Mesendoderm (in vitro differentiated cells): ENCODE measurements at regions not wholly inside any gene's neighbourhood (a gene's known extent, or its start where the extent isn't known, plus 50 kb on each side); places are given as distances from the start of the nearest gene placed in this dataset.

Experiments
- DNase-seq: peaks from one replicate; pipeline ENCODE4 v3.0.0; 2013
- H2AK5ac ChIP-seq: 2 replicates; pipeline ENCODE4 v1.6.1; 2013; ENCODE audit warnings: low read length, inconsistent platforms
- H2BK120ac ChIP-seq: 2 replicates; pipeline ENCODE4 v1.6.1; 2013; ENCODE audit warnings: low read depth, mild to moderate bottlenecking, low read length, moderate library complexity, mixed read lengths
- H2BK15ac ChIP-seq: replicated peaks from 2 replicates; pipeline ENCODE4 v1.6.1; 2013; ENCODE audit warnings: low read depth, mild to moderate bottlenecking, moderate library complexity
- H2BK5ac ChIP-seq: 2 replicates; pipeline ENCODE4 v1.6.1; 2013; ENCODE audit warnings: low read length, inconsistent platforms
- H3K18ac ChIP-seq: 2 replicates; pipeline ENCODE4 v1.6.1; 2013; ENCODE audit warnings: mild to moderate bottlenecking, low read length, mixed read lengths
- H3K23ac ChIP-seq: one replicate; pipeline ENCODE4 v1.6.1; 2013; ENCODE audit warnings: low read length
- H3K27ac ChIP-seq: 2 replicates; pipeline ENCODE4 v1.5.1; 2013; ENCODE audit warnings: low read depth, mild to moderate bottlenecking, inconsistent platforms, low read length, moderate library complexity
- H3K27me3 ChIP-seq: 2 replicates; pipeline ENCODE4 v1.6.1; 2013; ENCODE audit warnings: low read length, control low read depth, mild to moderate bottlenecking, inconsistent platforms; ENCODE audit not compliant: insufficient read depth, poor library complexity
- H3K36me3 ChIP-seq: 2 replicates; pipeline ENCODE4 v1.6.1; 2013; ENCODE audit warnings: low read length, inconsistent platforms; ENCODE audit not compliant: control insufficient read depth, insufficient read depth
- H3K4ac ChIP-seq: one replicate; pipeline ENCODE4 v1.6.1; 2013; ENCODE audit warnings: low read depth, mild to moderate bottlenecking, low read length, moderate library complexity
- H3K4me1 ChIP-seq: 2 replicates; pipeline ENCODE4 v1.6.1; 2013; ENCODE audit warnings: low read depth, low read length, inconsistent platforms; ENCODE audit not compliant: control insufficient read depth
- H3K4me2 ChIP-seq: 2 replicates; pipeline ENCODE4 v1.6.1; 2013; ENCODE audit warnings: low read length
- H3K4me3 ChIP-seq: 2 replicates; pipeline ENCODE4 v1.5.1; 2013; ENCODE audit warnings: mild to moderate bottlenecking, low read length
- H3K56ac ChIP-seq: one replicate; pipeline ENCODE4 v1.6.1; 2013; ENCODE audit warnings: low read length
- H3K79me1 ChIP-seq: 2 replicates; pipeline ENCODE4 v1.6.1; 2013; ENCODE audit warnings: low read length, inconsistent platforms
- H3K79me2 ChIP-seq: 2 replicates; pipeline ENCODE4 v1.6.1; 2013; ENCODE audit warnings: mild to moderate bottlenecking, low read length; ENCODE audit not compliant: control insufficient read depth, insufficient read depth
- H3K9ac ChIP-seq: 2 replicates; pipeline ENCODE4 v1.6.1; 2013; ENCODE audit warnings: low read length, inconsistent platforms
- H4K5ac ChIP-seq: one replicate; pipeline ENCODE4 v1.6.1; 2013; ENCODE audit warnings: low read length
- H4K8ac ChIP-seq: one replicate; pipeline ENCODE4 v1.6.1; 2013; ENCODE audit warnings: low read depth, mild to moderate bottlenecking, control low read depth, low read length, moderate library complexity
- WGBS: extraction: QIAGEN DNeasy Blood & Tissue Kit; methylation state at CpG from one replicate; pipeline ENCODE4 v1.1.7; 2013; ENCODE audit warnings: low lambda C conversion rate, missing lambda C conversion rate; ENCODE audit not compliant: insufficient coverage; ENCODE audit errors: extremely low coverage; 5-methylcytosine and 5-hydroxymethylcytosine counted together

DNA sequence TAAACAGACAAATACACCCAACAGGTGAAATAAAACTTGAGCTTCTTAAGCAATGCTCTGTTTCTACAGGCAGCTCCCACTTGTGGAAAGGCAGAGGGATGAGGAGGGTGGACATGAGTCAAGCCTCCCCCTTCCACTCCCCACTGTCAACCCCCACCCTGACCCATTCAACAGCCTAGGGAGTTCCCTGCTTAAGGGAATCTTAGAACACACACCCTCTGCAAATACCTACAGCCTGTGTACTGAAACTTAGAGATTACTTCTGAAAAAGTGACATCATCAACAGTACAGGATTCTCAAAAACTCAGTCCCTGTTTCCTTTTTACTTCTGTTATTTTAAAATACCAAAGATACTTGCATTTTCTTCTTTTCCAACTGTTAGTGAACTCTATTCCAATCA, 345.4 kb downstream of the SOX9 start:
- H3K36me3 ChIP-seq = no peaks in the 10 kb centered on the region
- H3K4ac ChIP-seq = no peak overlapping the region
- H3K27ac ChIP-seq = no peak overlapping the region
- no peaks in the 10 kb centered on the region for H3K4me1 ChIP-seq
- no peaks in the 10 kb centered on the region for H3K79me1 ChIP-seq
- H4K8ac ChIP-seq = no peak overlapping the region
- no peak overlapping the region for H2BK120ac ChIP-seq
- H3K23ac ChIP-seq = no peak overlapping the region
- no peak overlapping the region for H2BK15ac ChIP-seq
- H3K79me2 ChIP-seq = no peaks in the 10 kb centered on the region
- no peak overlapping the region for H3K4me2 ChIP-seq
- no peak overlapping the region for H4K5ac ChIP-seq
- H3K9ac ChIP-seq = no peak overlapping the region
- H2AK5ac ChIP-seq = no peak overlapping the region
- no peak overlapping the region for H2BK5ac ChIP-seq
- no peak for DNase-seq
- no peak overlapping the region for H3K4me3 ChIP-seq
- H3K18ac ChIP-seq = no peak overlapping the region
- H3K27me3 ChIP-seq = no peaks in the 10 kb centered on the region
- H3K56ac ChIP-seq = no peak overlapping the region

DNA sequence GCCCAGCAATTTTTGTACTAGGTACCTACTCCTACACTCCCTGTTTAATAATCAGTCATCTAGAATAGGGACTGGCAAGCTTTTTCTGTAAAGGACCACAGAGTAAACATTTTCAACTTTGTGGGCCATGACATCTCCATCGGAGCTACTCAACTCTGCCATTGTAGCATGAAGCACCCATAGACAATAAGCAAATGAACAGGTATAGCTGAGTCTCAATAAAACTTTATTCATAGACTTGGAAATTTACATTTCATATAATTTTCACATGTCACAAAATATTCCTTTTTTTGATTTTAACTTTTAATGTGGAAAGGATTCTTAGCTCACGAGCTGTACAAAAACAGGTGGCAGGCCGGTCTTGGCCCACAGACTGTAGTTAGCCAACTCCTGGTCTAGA, 345.8 kb downstream of the SOX9 start:
- WGBS = no CpG with 5 or more reads among the region's 3 CpGs
- no peak overlapping the region for H3K23ac ChIP-seq
- H2BK15ac ChIP-seq = no peak overlapping the region
- H3K4me3 ChIP-seq = no peak overlapping the region
- no peaks in the 10 kb centered on the region for H3K79me1 ChIP-seq
- H3K79me2 ChIP-seq = no peaks in the 10 kb centered on the region
- no peak overlapping the region for H3K18ac ChIP-seq
- no peak overlapping the region for H4K8ac ChIP-seq
- H3K4ac ChIP-seq = no peak overlapping the region
- no peaks in the 10 kb centered on the region for H3K27me3 ChIP-seq
- H3K56ac ChIP-seq = no peak overlapping the region
- no peaks in the 10 kb centered on the region for H3K36me3 ChIP-seq
- no peak overlapping the region for H3K4me2 ChIP-seq
- H3K9ac ChIP-seq = no peak overlapping the region
- no peak for DNase-seq
- no peaks in the 10 kb centered on the region for H3K4me1 ChIP-seq
- H3K27ac ChIP-seq = no peak overlapping the region
- H4K5ac ChIP-seq = no peak overlapping the region
- H2AK5ac ChIP-seq = no peak overlapping the region
- no peak overlapping the region for H2BK5ac ChIP-seq
- no peak overlapping the region for H2BK120ac ChIP-seq

DNA sequence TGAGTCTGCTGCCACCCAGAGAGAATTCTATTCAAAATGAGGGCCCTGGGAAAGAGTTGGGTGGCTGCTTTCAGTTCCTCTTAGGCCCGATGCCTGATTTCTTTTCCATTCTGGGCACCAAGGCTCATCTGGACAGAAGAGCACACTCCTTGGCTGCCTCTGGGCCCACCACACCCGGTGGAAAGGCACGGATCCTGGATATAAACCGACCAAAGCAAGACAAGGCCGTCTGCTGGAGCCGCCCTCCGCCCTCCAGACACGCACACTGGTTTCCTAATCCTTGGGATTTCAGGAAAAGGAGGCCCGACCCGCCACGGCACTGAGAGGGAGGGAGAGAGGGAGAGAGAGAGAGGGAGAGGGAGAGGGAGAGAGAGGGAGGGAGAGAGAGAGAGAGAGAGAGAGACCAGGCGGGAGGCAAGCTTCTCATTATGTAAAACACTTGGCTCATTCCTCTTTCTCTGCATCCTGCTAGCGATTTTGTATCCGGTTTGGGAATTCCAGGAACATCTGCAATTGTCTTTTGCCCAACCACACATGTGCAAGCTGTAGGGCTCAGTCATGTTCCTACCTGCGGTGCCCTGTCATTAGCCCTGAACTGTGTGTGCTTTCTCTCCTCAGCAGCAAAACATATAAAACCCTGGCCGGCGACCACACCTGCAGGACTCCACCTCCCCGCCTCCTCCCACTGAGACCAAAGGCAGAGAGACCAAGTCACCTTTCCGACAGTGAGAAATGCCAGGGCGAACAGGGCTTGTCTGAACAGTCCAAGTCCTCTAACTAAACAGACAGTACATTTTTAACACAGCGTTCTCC, 347.2 kb downstream of the SOX9 start:
- Histone ChIP-seq H3K4ac (no peak overlapping the region), H3K56ac (peak overlapping the region; percentile 43), H3K4me1 (no peaks in the 10 kb centered on the region), H3K9ac (no peak overlapping the region), H2AK5ac (no peak overlapping the region), H3K4me2 (no peak overlapping the region), H3K18ac (no peak overlapping the region), H4K8ac (no peak overlapping the region), H3K27ac (no peak overlapping the region), H3K23ac (no peak overlapping the region), H2BK5ac (no peak overlapping the region), H3K79me1 (no peaks in the 10 kb centered on the region), H3K4me3 (no peak overlapping the region), H3K79me2 (no peaks in the 10 kb centered on the region), H3K36me3 (no peaks in the 10 kb centered on the region), H2BK120ac (no peak overlapping the region), H3K27me3 (no peaks in the 10 kb centered on the region), H2BK15ac (no peak overlapping the region), H4K5ac (no peak overlapping the region)
- no CpG with 5 or more reads among the region's 21 CpGs for WGBS
- DNase-seq = peak; percentile 66

DNA sequence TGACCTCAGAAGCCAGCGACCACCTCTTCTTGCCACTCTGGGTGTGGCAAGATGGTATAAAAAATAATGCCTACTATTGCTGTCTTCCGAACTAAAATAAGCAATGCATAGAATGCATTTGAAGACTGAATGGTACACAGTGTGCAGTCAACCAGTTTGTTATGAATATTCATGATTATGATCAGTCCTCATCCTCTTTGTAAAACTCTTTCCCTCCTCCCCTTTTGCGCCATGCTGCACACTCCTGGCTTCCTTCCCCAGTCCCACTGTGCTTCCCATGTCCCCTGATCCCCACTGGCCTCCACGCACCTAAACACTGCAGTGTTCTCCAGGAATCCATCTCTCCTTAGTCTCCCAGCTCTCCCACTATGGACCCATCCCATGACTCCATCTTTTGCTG, 348.0 kb downstream of the SOX9 start:
- no peak overlapping the region for H3K4me2 ChIP-seq
- no CpG with 5 or more reads among the region's 4 CpGs for WGBS

DNA sequence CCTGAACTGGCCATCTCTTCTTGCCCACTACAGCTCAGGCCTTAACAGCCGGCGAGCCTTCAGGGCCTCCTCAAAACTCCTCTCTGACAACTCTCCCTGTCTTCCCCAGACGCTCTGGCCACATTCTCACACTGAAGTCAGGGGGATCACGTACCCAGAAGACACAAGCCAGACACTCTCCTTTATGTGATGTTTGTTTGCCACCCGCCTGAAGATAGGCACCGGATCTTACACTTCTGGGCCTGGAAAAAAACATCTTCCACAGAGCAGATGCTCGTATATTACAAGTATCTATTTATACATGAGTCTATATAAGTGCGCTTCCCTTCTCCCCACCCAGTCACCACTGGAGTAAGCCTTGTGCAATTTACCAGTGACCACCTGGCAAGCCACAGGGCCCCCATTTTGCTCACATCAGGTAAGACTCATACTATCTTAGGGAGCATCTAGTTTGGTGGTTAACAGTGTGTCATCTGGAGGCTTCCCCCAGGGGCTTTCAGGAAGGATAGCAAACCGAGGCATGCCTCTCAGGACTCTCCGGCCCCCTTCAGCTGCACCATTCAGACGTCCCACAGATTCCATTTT, 349.4 kb downstream of the SOX9 start:
- Histone ChIP-seq H3K79me2 (no peaks in the 10 kb centered on the region), H4K5ac (no peak overlapping the region), H3K23ac (no peak overlapping the region), H2BK120ac (no peak overlapping the region), H3K56ac (no peak overlapping the region), H2AK5ac (no peak overlapping the region), H3K27me3 (no peaks in the 10 kb centered on the region), H3K4me1 (no peaks in the 10 kb centered on the region), H3K4ac (no peak overlapping the region), H2BK5ac (no peak overlapping the region), H3K4me2 (no peak overlapping the region), H3K27ac (no peak overlapping the region), H2BK15ac (no peak overlapping the region), H3K79me1 (no peaks in the 10 kb centered on the region), H3K36me3 (no peaks in the 10 kb centered on the region), H3K9ac (no peak overlapping the region), H3K18ac (no peak overlapping the region), H3K4me3 (no peak overlapping the region), H4K8ac (no peak overlapping the region)
- DNase-seq = no peak
- WGBS = no CpG with 5 or more reads among the region's 11 CpGs

More for the DNA sequence above, 348.0 kb downstream of the SOX9 start:
- H3K27me3 ChIP-seq = no peaks in the 10 kb centered on the region
- H3K4me3 ChIP-seq = no peak overlapping the region
- H2BK15ac ChIP-seq = no peak overlapping the region
- no peak overlapping the region for H3K4ac ChIP-seq
- no peak overlapping the region for H2BK120ac ChIP-seq
- H3K18ac ChIP-seq = no peak overlapping the region
- no peaks in the 10 kb centered on the region for H3K36me3 ChIP-seq
- no peaks in the 10 kb centered on the region for H3K4me1 ChIP-seq
- H3K27ac ChIP-seq = no peak overlapping the region
- H4K8ac ChIP-seq = no peak overlapping the region
- no peaks in the 10 kb centered on the region for H3K79me2 ChIP-seq
- no peaks in the 10 kb centered on the region for H3K79me1 ChIP-seq
- no peak overlapping the region for H3K9ac ChIP-seq
- H3K23ac ChIP-seq = no peak overlapping the region
- no peak overlapping the region for H4K5ac ChIP-seq
- no peak overlapping the region for H2BK5ac ChIP-seq
- no peak overlapping the region for H2AK5ac ChIP-seq
- no peak for DNase-seq
- H3K56ac ChIP-seq = no peak overlapping the region

DNA sequence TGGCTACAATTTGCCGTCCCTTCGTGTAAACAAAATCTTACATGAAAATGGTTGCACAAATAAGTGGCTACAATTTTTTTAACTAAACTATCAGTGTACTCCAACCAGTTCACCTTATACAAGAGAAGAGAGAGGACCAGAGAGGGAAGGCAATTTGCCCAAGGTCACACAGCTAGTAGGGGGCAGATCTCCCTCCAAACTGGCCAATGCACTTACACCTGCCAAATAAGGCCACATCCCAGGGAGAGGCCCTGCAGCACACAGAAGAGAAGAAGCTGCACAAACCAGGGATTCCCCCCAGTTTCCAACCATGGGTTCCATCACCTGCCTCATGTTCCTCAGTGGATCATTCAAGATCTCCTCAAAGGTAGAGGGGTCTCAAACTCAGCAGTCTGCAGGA, 349.9 kb downstream of the SOX9 start:
- Histone ChIP-seq H3K4me2 (no peak overlapping the region), H4K8ac (no peak overlapping the region), H2BK120ac (no peak overlapping the region), H3K23ac (no peak overlapping the region), H3K36me3 (no peaks in the 10 kb centered on the region), H2BK5ac (no peak overlapping the region), H3K56ac (no peak overlapping the region), H2BK15ac (no peak overlapping the region), H3K79me1 (no peaks in the 10 kb centered on the region), H3K4ac (no peak overlapping the region), H3K27me3 (no peaks in the 10 kb centered on the region), H3K79me2 (no peaks in the 10 kb centered on the region), H2AK5ac (no peak overlapping the region), H3K9ac (no peak overlapping the region), H3K18ac (no peak overlapping the region), H3K27ac (no peak overlapping the region), H3K4me1 (no peaks in the 10 kb centered on the region), H3K4me3 (no peak overlapping the region), H4K5ac (no peak overlapping the region)
- no peak for DNase-seq
- no CpG with 5 or more reads among the region's 2 CpGs for WGBS
